HepG2 (cell line): ENCODE measurements at regions not wholly inside any gene's neighbourhood (a gene's known extent, or its start where the extent isn't known, plus 50 kb on each side); places are given as distances from the start of the nearest gene placed in this dataset.

Experiments
- CBX2 ChIP-seq, 2 experiments: fragments of 200-600 bp in 1 of 2; sonication (generic); formaldehyde crosslinking in 1 of 2; IDR thresholded peaks; 2 replicates each; pipeline versions ENCODE4 v1.7.0 to v1.8.1; 2018 to 2022; ENCODE audit warnings: low read depth in 2 of 2, low read length in 1 of 2, mild to moderate bottlenecking in 1 of 2, missing genetic modification reagents in 1 of 2
- CEBPB ChIP-seq: IDR thresholded peaks from 2 replicates; pipeline ENCODE4 v1.6.1; 2011; ENCODE audit warnings: low read depth, low read length, improper control_type of control experiment, borderline replicate concordance
- REST ChIP-seq, 2 experiments: IDR thresholded peaks; 2 replicates each; pipeline ENCODE4 v1.6.1; 2011 to 2012; ENCODE audit warnings: low read length in 2 of 2, borderline replicate concordance in 1 of 2, low read depth in 1 of 2, mild to moderate bottlenecking in 1 of 2, moderate library complexity in 1 of 2
- YEATS2 ChIP-seq: sonication (generic); formaldehyde crosslinking; IDR thresholded peaks from 2 replicates; pipeline ENCODE4 v1.4.0; 2020; ENCODE audit warnings: missing genetic modification reagents, borderline replicate concordance
- ZFX ChIP-seq: sonication (generic); formaldehyde crosslinking; IDR thresholded peaks from 2 replicates; pipeline ENCODE4 v1.4.0; 2020; ENCODE audit warnings: mild to moderate bottlenecking, low read depth, missing genetic modification reagents, moderate library complexity
- ZNF274 ChIP-seq: sonication (generic); formaldehyde crosslinking; IDR thresholded peaks from 2 replicates; pipeline ENCODE4 v1.5.1; 2020; ENCODE audit warnings: mild to moderate bottlenecking, missing genetic modification reagents
- ZNF660 ChIP-seq: sonication (generic); formaldehyde crosslinking; IDR thresholded peaks from 2 replicates; pipeline ENCODE4 v1.5.1; 2020; ENCODE audit warnings: mild to moderate bottlenecking, low read depth, missing genetic modification reagents, borderline replicate concordance

GRCh38 chr15:98178861-98179260 is 218.4 kb downstream of the ARRDC4 start:
- no peak for TF ChIP-seq REST (IDR thresholded peaks at IDR 0.05; ENCODE audit: borderline replicate concordance in 1 of 2, low read depth in 1 of 2, low read length in 2 of 2)
- TF ChIP-seq CBX2 (IDR thresholded peaks at IDR 0.05; ENCODE audit: low read depth, low read length): no peak
- TF ChIP-seq CBX2 (CRISPR knock-in tag; IDR thresholded peaks at IDR 0.05; ENCODE audit: low read depth): no peak
- TF ChIP-seq ZNF660 (CRISPR knock-in tag): no peak
- no peak for TF ChIP-seq YEATS2 (CRISPR knock-in tag)
- TF ChIP-seq CEBPB: no peak
- TF ChIP-seq ZNF274 (CRISPR knock-in tag): no peak
- no peak for TF ChIP-seq ZFX (CRISPR knock-in tag)
